MM.1S (cell line): ENCODE measurements at regions not wholly inside any gene's neighbourhood (a gene's known extent, or its start where the extent isn't known, plus 50 kb on each side); places are given as distances from the start of the nearest gene placed in this dataset.

Experiments used
- CTCF ChIP-seq: fragments of 300-600 bp; sonication (generic); IDR thresholded peaks from 2 replicates; pipeline ENCODE4 v1.5.1; 2016; ENCODE audit warnings: antibody characterized with exemption, low read length, mixed read lengths
- EZH2 ChIP-seq: fragments of 300-600 bp; sonication (generic); optimal IDR thresholded peaks from 2 replicates; pipeline ENCODE3; 2017; ENCODE audit warnings: low read depth, mild to moderate bottlenecking, antibody characterized with exemption, low read length, mixed read lengths
- EZH2phosphoT487 ChIP-seq: fragments of 300-600 bp; sonication (generic); IDR thresholded peaks from 2 replicates; pipeline ENCODE4 v1.6.1; 2018; ENCODE audit warnings: antibody characterized with exemption, low read length

GRCh38 chr6:6976193-6976592 is 131.6 kb upstream of the RREB1 start:
- TF ChIP-seq CTCF (no peak), EZH2 (no peak), EZH2phosphoT487 (no peak)
